ENCODE measurements at regions not wholly inside any gene's neighbourhood (a gene's known extent, or its start where the extent isn't known, plus 50 kb on each side); places are given as distances from the start of the nearest gene placed in this dataset.

DNA sequence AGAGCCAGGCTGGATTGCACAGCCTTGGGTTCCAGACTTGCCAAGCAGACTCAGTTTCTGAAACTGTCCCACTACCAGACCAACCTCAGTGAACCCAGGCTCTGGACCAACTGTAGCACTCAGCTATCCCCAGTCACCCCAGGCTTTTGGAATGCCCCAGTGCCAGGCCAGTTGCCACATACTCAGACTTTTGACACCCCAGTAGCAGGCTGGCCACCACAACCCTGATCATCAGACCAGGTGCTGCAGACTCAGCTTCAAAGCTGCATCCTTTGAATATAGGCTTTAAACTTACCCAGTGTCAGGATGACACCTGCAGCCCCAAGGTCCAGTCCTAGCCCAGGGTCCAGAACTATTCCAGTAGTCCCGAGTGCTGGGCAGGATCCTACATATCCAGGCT lies 1389.9 kb downstream of the ARAP2 start:
- no peaks in the 10 kb centered on the region for H3K36me3 ChIP-seq (ENCODE audit: control insufficient read depth, insufficient read depth, low read length)
- H3K27ac Mint-ChIP-seq (ENCODE audit: unreplicated experiment), result no peak overlapping the region
- no peaks in the 10 kb centered on the region for H3K9me3 Mint-ChIP-seq (ENCODE audit: unreplicated experiment)
- peaks cover 7% of the 10 kb centered on the region for H3K27me3 Mint-ChIP-seq (ENCODE audit: insufficient read depth, unreplicated experiment)
- intact Hi-C loops (cut with micrococcal nuclease; ENCODE audit: unreplicated experiment), result no loop called here
- POLR2A ChIA-PET, result no interaction called here
- CTCF ChIA-PET, result no interaction called here
- H3K27me3 ChIP-seq (replicated peaks; ENCODE audit: control insufficient read depth, insufficient read depth, low read length), result no peaks in the 10 kb centered on the region
- H3K4me3 Mint-ChIP-seq (ENCODE audit: unreplicated experiment), result no peak overlapping the region
- H3K36me3 Mint-ChIP-seq (ENCODE audit: insufficient read depth, unreplicated experiment), result no peaks in the 10 kb centered on the region
- TF ChIP-seq, protein P1, sequence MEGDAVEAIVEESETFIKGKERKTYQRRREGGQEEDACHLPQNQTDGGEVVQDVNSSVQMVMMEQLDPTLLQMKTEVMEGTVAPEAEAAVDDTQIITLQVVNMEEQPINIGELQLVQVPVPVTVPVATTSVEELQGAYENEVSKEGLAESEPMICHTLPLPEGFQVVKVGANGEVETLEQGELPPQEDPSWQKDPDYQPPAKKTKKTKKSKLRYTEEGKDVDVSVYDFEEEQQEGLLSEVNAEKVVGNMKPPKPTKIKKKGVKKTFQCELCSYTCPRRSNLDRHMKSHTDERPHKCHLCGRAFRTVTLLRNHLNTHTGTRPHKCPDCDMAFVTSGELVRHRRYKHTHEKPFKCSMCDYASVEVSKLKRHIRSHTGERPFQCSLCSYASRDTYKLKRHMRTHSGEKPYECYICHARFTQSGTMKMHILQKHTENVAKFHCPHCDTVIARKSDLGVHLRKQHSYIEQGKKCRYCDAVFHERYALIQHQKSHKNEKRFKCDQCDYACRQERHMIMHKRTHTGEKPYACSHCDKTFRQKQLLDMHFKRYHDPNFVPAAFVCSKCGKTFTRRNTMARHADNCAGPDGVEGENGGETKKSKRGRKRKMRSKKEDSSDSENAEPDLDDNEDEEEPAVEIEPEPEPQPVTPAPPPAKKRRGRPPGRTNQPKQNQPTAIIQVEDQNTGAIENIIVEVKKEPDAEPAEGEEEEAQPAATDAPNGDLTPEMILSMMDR (IDR thresholded peaks at IDR 0.05; ENCODE audit: insufficient read depth in 1 of 2, low read depth in 1 of 2, low read length in 1 of 2, severe bottlenecking in 1 of 2, unreplicated experiment in 1 of 2), result no peak
- H3K4me1 Mint-ChIP-seq (ENCODE audit: low read depth, unreplicated experiment), result no peaks in the 10 kb centered on the region
- DNase-seq, result no peak
- H3K9me3 ChIP-seq, result no peaks in the 10 kb centered on the region
- no peaks in the 10 kb centered on the region for H3K4me1 ChIP-seq
- no TSS peak for BruUV-seq (replicated peaks)
- H3K4me3 ChIP-seq (ENCODE audit: low read depth, low read length), result no peak overlapping the region

DNA sequence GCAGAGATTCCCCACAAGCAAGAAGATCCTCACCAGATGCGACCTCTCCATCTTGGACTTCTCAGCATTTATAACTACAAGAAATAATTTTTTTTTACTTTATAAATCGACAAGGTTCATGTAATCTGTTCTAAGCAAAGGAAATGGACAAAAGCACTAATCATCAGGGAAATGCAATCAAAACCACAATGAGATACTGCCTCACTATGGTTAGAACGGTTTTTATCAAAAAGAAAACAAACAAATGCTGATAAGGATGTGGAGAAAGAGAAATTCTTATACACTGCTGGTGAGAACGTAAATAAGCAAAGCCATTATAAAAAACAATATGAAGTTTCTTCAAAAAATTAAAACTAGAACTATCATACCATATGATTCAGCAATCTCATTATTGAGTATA lies 1382.6 kb downstream of the ARAP2 start:
- Mint-ChIP-seq H3K4me1 (ENCODE audit: low read depth, unreplicated experiment) (no peaks in the 10 kb centered on the region), H3K27ac (ENCODE audit: unreplicated experiment) (no peak overlapping the region), H3K4me3 (ENCODE audit: unreplicated experiment) (no peak overlapping the region), H3K27me3 (ENCODE audit: insufficient read depth, unreplicated experiment) (peaks cover 3% of the 10 kb centered on the region), H3K36me3 (ENCODE audit: insufficient read depth, unreplicated experiment) (no peaks in the 10 kb centered on the region), H3K9me3 (ENCODE audit: unreplicated experiment) (no peaks in the 10 kb centered on the region)
- CTCF ChIA-PET, result no interaction called here
- TF ChIP-seq, protein P1 (IDR thresholded peaks at IDR 0.05; ENCODE audit: insufficient read depth in 1 of 2, low read depth in 1 of 2, low read length in 1 of 2, severe bottlenecking in 1 of 2, unreplicated experiment in 1 of 2), result no peak
- Histone ChIP-seq H3K4me1 (no peaks in the 10 kb centered on the region), H3K9me3 (no peaks in the 10 kb centered on the region), H3K36me3 (ENCODE audit: control insufficient read depth, insufficient read depth, low read length) (no peaks in the 10 kb centered on the region), H3K4me3 (ENCODE audit: low read depth, low read length) (no peak overlapping the region), H3K27me3 (replicated peaks; ENCODE audit: control insufficient read depth, insufficient read depth, low read length) (no peaks in the 10 kb centered on the region)
- BruUV-seq (replicated peaks), result no TSS peak
- intact Hi-C loops (cut with micrococcal nuclease; ENCODE audit: unreplicated experiment), result no loop called here
- DNase-seq, result no peak
- POLR2A ChIA-PET, result no interaction called here

DNA sequence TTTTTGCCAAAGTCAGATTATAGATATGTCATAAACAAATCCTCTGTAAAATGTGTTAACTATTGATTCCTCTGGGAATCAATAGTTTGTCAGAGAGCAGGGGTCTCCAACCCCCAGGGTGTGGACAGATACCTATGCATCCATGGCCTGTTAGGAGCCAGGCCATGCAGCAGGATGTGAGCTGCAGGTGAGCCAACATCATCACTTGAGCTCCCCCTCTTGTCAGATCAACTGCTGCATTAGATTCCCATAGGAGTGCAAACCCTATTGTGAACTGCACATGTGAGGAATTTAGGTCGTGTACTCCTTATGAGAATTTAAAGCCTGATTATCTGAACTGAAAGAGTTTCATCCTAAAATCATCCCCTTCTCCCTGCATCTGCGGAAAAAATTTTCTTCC lies 1365.4 kb downstream of the ARAP2 start:
- Histone ChIP-seq H3K4me1 (no peaks in the 10 kb centered on the region), H3K4me3 (ENCODE audit: low read depth, low read length) (no peak overlapping the region), H3K9me3 (no peaks in the 10 kb centered on the region), H3K36me3 (ENCODE audit: control insufficient read depth, insufficient read depth, low read length) (no peaks in the 10 kb centered on the region), H3K27me3 (replicated peaks; ENCODE audit: control insufficient read depth, insufficient read depth, low read length) (no peaks in the 10 kb centered on the region)
- TF ChIP-seq, protein P1 (IDR thresholded peaks at IDR 0.05; ENCODE audit: insufficient read depth in 1 of 2, low read depth in 1 of 2, low read length in 1 of 2, severe bottlenecking in 1 of 2, unreplicated experiment in 1 of 2), result no peak
- BruUV-seq (replicated peaks), result no TSS peak
- DNase-seq, result peak in 1 of 2 experiments; percentile 9
- no peaks in the 10 kb centered on the region for H3K9me3 Mint-ChIP-seq (ENCODE audit: unreplicated experiment)
- H3K36me3 Mint-ChIP-seq (ENCODE audit: insufficient read depth, unreplicated experiment), result no peaks in the 10 kb centered on the region
- POLR2A ChIA-PET, result no interaction called here
- H3K27me3 Mint-ChIP-seq (ENCODE audit: insufficient read depth, unreplicated experiment), result no peaks in the 10 kb centered on the region
- H3K27ac Mint-ChIP-seq (ENCODE audit: unreplicated experiment), result no peak overlapping the region
- H3K4me3 Mint-ChIP-seq (ENCODE audit: unreplicated experiment), result no peak overlapping the region
- CTCF ChIA-PET, result no interaction called here
- H3K4me1 Mint-ChIP-seq (ENCODE audit: low read depth, unreplicated experiment), result no peaks in the 10 kb centered on the region
- intact Hi-C loops (cut with micrococcal nuclease; ENCODE audit: unreplicated experiment), result no loop called here

Data from Caco-2 (cell line).